IMR-90 (cell line): ENCODE measurements at regions not wholly inside any gene's neighbourhood (a gene's known extent, or its start where the extent isn't known, plus 50 kb on each side); places are given as distances from the start of the nearest gene placed in this dataset.

Source experiments
- ATAC-seq: fragments of 200-7000 bp; cut with Tn5 transposase; 2 replicates; pipeline ENCODE4 v1.9.1; 2020; ENCODE audit warnings: low read depth, mild to moderate bottlenecking, moderate library complexity
- BruUV-seq: library from RNA; stranded (reverse); fragments of 400-500 nt; replicated peaks from 2 replicates; lab custom pipeline; 2021; lab: Mats Ljungman, UMichigan
- CTCF ChIA-PET: fragments of 300-600 bp; formaldehyde crosslinking; extraction: SDS; loops from one replicate; lab custom pipeline; 2021; ENCODE audit warnings: antibody characterized with exemption; lab: Yijun Ruan, JAX
- POLR2A ChIA-PET: fragments of 300-600 bp; sonication (Branson Sonifier 250); formaldehyde crosslinking; loops from one replicate; lab custom pipeline; 2022; ENCODE audit warnings: antibody characterized with exemption; ENCODE audit not compliant: unreplicated experiment; lab: Charles Lee
- DNase-seq: peaks from one replicate; pipeline ENCODE4 v3.0.0; 2013
- H2AFZ ChIP-seq: replicated peaks from 2 replicates; pipeline ENCODE3; 2013; ENCODE audit warnings: low read length, mild to moderate bottlenecking; ENCODE audit not compliant: poor library complexity
- H2AK5ac ChIP-seq: 2 replicates; pipeline ENCODE4 v1.6.1; 2013; ENCODE audit warnings: low read depth, low read length, inconsistent platforms
- H2AK9ac ChIP-seq: replicated peaks from 2 replicates; pipeline ENCODE3; 2013; ENCODE audit warnings: mild to moderate bottlenecking, low read depth, low read length, moderate library complexity; ENCODE audit not compliant: poor library complexity
- H2BK120ac ChIP-seq: 2 replicates; pipeline ENCODE4 v1.6.1; 2013; ENCODE audit warnings: low read depth, low read length, inconsistent platforms
- H2BK15ac ChIP-seq: 3 replicates; pipeline ENCODE4 v1.6.1; 2013; ENCODE audit warnings: low read depth, low read length, inconsistent platforms
- H2BK20ac ChIP-seq: 2 replicates; pipeline ENCODE4 v1.6.1; 2013; ENCODE audit warnings: low read depth, mild to moderate bottlenecking, inconsistent platforms, low read length, moderate library complexity
- H2BK5ac ChIP-seq: 2 replicates; pipeline ENCODE4 v1.6.1; 2013; ENCODE audit warnings: mild to moderate bottlenecking, low read depth, low read length, inconsistent platforms; ENCODE audit not compliant: poor library complexity, severe bottlenecking
- H3K14ac ChIP-seq: replicated peaks from 2 replicates; pipeline ENCODE4 v1.6.1; 2013; ENCODE audit warnings: low read depth, low read length, inconsistent platforms
- H3K18ac ChIP-seq: 2 replicates; pipeline ENCODE4 v1.6.1; 2013; ENCODE audit warnings: low read depth, low read length, control low read depth
- H3K23ac ChIP-seq: 2 replicates; pipeline ENCODE4 v1.6.1; 2013; ENCODE audit warnings: low read depth, low read length, inconsistent platforms
- H3K27ac ChIP-seq: 2 replicates; pipeline ENCODE4 v1.5.1; 2013; ENCODE audit warnings: mild to moderate bottlenecking, control low read depth, low read length; ENCODE audit not compliant: insufficient read depth
- H3K27me3 ChIP-seq: 2 replicates; pipeline ENCODE4 v1.6.1; 2013; ENCODE audit warnings: low read length; ENCODE audit not compliant: control insufficient read depth, insufficient read depth
- H3K36me3 ChIP-seq: 2 replicates; pipeline ENCODE4 v1.6.1; 2013; ENCODE audit warnings: low read length, mixed read lengths; ENCODE audit not compliant: control insufficient read depth, insufficient read depth
- H3K4ac ChIP-seq: 2 replicates; pipeline ENCODE4 v1.6.1; 2013; ENCODE audit warnings: low read depth, low read length, inconsistent platforms
- H3K4me1 ChIP-seq: 2 replicates; pipeline ENCODE4 v1.6.1; 2013; ENCODE audit warnings: low read length, mixed read lengths; ENCODE audit not compliant: control insufficient read depth, insufficient read depth
- H3K4me2 ChIP-seq: 2 replicates; pipeline ENCODE4 v1.6.1; 2013; ENCODE audit warnings: low read depth, mild to moderate bottlenecking, control low read depth, low read length, moderate library complexity
- H3K4me3 ChIP-seq: 2 replicates; pipeline ENCODE4 v1.5.1; 2013; ENCODE audit warnings: low read depth, mild to moderate bottlenecking, control low read depth, low read length, moderate library complexity; ENCODE audit not compliant: insufficient read depth
- H3K56ac ChIP-seq: 2 replicates; pipeline ENCODE4 v1.6.1; 2013; ENCODE audit warnings: low read length, inconsistent platforms; ENCODE audit not compliant: insufficient read depth; ENCODE audit errors: extremely low read depth
- H3K79me1 ChIP-seq, 2 experiments: 2 replicates each; pipeline ENCODE4 v1.6.1; 2013; ENCODE audit warnings: low read length in 2 of 2, inconsistent platforms in 1 of 2, low read depth in 1 of 2
- H3K9ac ChIP-seq: 2 replicates; pipeline ENCODE4 v1.6.1; 2013; ENCODE audit warnings: low read depth, low read length, control low read depth
- H3K9me1 ChIP-seq: 2 replicates; pipeline ENCODE4 v1.6.1; 2013; ENCODE audit warnings: low read length, inconsistent platforms; ENCODE audit not compliant: insufficient read depth
- H3K9me3 ChIP-seq: 2 replicates; pipeline ENCODE4 v1.6.1; 2013; ENCODE audit warnings: low read length; ENCODE audit not compliant: control insufficient read depth, insufficient read depth
- H4K20me1 ChIP-seq: 2 replicates; pipeline ENCODE4 v1.6.1; 2013; ENCODE audit warnings: low read length, inconsistent platforms; ENCODE audit not compliant: insufficient read depth
- H4K5ac ChIP-seq: 2 replicates; pipeline ENCODE4 v1.6.1; 2013; ENCODE audit warnings: mild to moderate bottlenecking, low read depth, low read length, control low read depth
- H4K8ac ChIP-seq, 2 experiments: 2 replicates each; pipeline ENCODE4 v1.6.1; 2013; ENCODE audit warnings: low read depth in 2 of 2, low read length in 2 of 2, control low read depth in 1 of 2, inconsistent platforms in 1 of 2
- H4K91ac ChIP-seq: 2 replicates; pipeline ENCODE4 v1.6.1; 2013; ENCODE audit warnings: low read depth, low read length, inconsistent platforms; ENCODE audit not compliant: insufficient read depth
- BHLHE40 ChIP-seq: fragments of 150-350 bp; IDR thresholded peaks from 2 replicates; pipeline ENCODE4 v1.6.1; 2016; ENCODE audit warnings: mild to moderate bottlenecking, low read depth, low read length
- CEBPB ChIP-seq: IDR thresholded peaks from 2 replicates; pipeline ENCODE4 v1.6.1; 2012; ENCODE audit warnings: low read depth, low read length, improper control_type of control experiment
- CTCF ChIP-seq: conservative IDR thresholded peaks from 2 replicates; pipeline ENCODE4 v1.5.1; 2012; ENCODE audit warnings: mild to moderate bottlenecking, low read depth, low read length, improper control_type of control experiment
- FOS ChIP-seq: fragments of 150-350 bp; IDR thresholded peaks from 2 replicates; pipeline ENCODE4 v1.6.1; 2016; ENCODE audit warnings: low read depth, low read length
- MAZ ChIP-seq: IDR thresholded peaks from 2 replicates; pipeline ENCODE4 v1.6.1; 2012; ENCODE audit warnings: low read depth, mild to moderate bottlenecking, low read length, improper control_type of control experiment, moderate library complexity, borderline replicate concordance
- NFE2L2 ChIP-seq: fragments of 150-350 bp; IDR thresholded peaks from 2 replicates; pipeline ENCODE4 v1.6.1; 2016; ENCODE audit warnings: low read depth, mild to moderate bottlenecking, low read length
- POLR2A ChIP-seq: IDR thresholded peaks from 2 replicates; pipeline ENCODE4 v1.6.1; 2012; ENCODE audit warnings: mild to moderate bottlenecking, low read depth, low read length
- RFX5 ChIP-seq: IDR thresholded peaks from 2 replicates; pipeline ENCODE4 v1.8.0; 2012; ENCODE audit warnings: low read depth, mild to moderate bottlenecking, low read length, moderate library complexity
- USF2 ChIP-seq: fragments of 150-350 bp; IDR thresholded peaks from 2 replicates; pipeline ENCODE4 v1.6.1; 2017; ENCODE audit warnings: mild to moderate bottlenecking, antibody characterized with exemption, low read length, low read depth
- WGBS, 2 experiments: methylation state at CpG; one replicate each; pipeline versions ENCODE4 v1.1.5 to v1.1.7; 2013; ENCODE audit warnings: missing lambda C conversion rate in 2 of 2; ENCODE audit not compliant: insufficient read length in 1 of 2; ENCODE audit errors: extremely low coverage in 2 of 2; 5-methylcytosine and 5-hydroxymethylcytosine counted together
- dilution Hi-C: fragments of 300-500 bp; cut with HindIII; formaldehyde crosslinking; loops from one replicate; pipeline ENCODE4 v1.14.3; 2018; ENCODE audit warnings: low sequenced_read_pairs; ENCODE audit not compliant: unreplicated experiment
- in situ Hi-C: fragments of 300-500 bp; cut with MboI; formaldehyde crosslinking; loops from 3 replicates; pipeline ENCODE4 v1.14.3; 2019; ENCODE audit warnings: low sequenced_read_pairs, inconsistent platforms, mixed read lengths
- intact Hi-C: fragments of 100-400 bp; cut with micrococcal nuclease; formaldehyde crosslinking; loops from 2 replicates; pipeline ENCODE4 v1.10.0; 2022

GRCh38 chr15:94924971-94925598 is 693.7 kb downstream of the MCTP2 start:
- Histone ChIP-seq H4K91ac (no peak overlapping the region), H2AK9ac (no peak overlapping the region), H2AK5ac (no peak overlapping the region), H2BK20ac (no peak overlapping the region), H3K9me3 (0 out of 2 replicates have a peak, but pooled peaks cover 3% of the 10 kb centered on the region), H4K20me1 (no peaks in the 10 kb centered on the region), H3K36me3 (no peaks in the 10 kb centered on the region), H3K4me3 (no peak overlapping the region), H3K27me3 (no peaks in the 10 kb centered on the region), H4K8ac (no peak overlapping the region), H3K9me1 (no peaks in the 10 kb centered on the region), H3K79me1 (no peaks in the 10 kb centered on the region), H2BK15ac (no peak overlapping the region), H3K4me1 (no peaks in the 10 kb centered on the region), H3K23ac (no peak overlapping the region), H2BK5ac (no peak overlapping the region), H2AFZ (no peak overlapping the region), H4K5ac (no peak overlapping the region), H3K4me2 (no peak overlapping the region), H3K27ac (no peak overlapping the region), H3K18ac (no peak overlapping the region), H3K4ac (no peak overlapping the region), H2BK120ac (no peak overlapping the region), H3K9ac (no peak overlapping the region), H3K56ac (no peak overlapping the region), H3K14ac (no peak overlapping the region)
- TF ChIP-seq RFX5 (no peak), USF2 (no peak), MAZ (no peak), CEBPB (no peak), BHLHE40 (no peak), FOS (no peak), CTCF (no peak), POLR2A (no peak), NFE2L2 (no peak)
- dilution Hi-C loops: no loop called here
- in situ Hi-C loops: no loop called here
- intact Hi-C loops: no loop called here
- DNase-seq: no peak
- BruUV-seq: no TSS peak
- CTCF ChIA-PET: no interaction called here
- no peak for ATAC-seq
- POLR2A ChIA-PET: no interaction called here
- WGBS, 2 experiments: no CpG with 5 or more reads among the region's 9 CpGs
